Heart right ventricle (tissue), 16 donors: ENCODE measurements at regions not wholly inside any gene's neighbourhood (a gene's known extent, or its start where the extent isn't known, plus 50 kb on each side); places are given as distances from the start of the nearest gene placed in this dataset.
"Not testable (repeated sequence)": the region's sequence is repeated elsewhere in the genome, so short reads cannot be mapped to it uniquely, and the experiment has no call there.

ENCODE experiments used
- ATAC-seq, 8 donors: fragments of 200-7000 bp; cut with Tn5 transposase; one replicate each; pipeline ENCODE4 v1.9.1; 2020; ENCODE audit warnings: mild to moderate bottlenecking in 8 of 8, moderate library complexity in 8 of 8, moderate number of reproducible peaks in 1 of 8
- DNase-seq, 2 donors: peaks; one replicate each; pipeline ENCODE4 v3.0.0-alpha.2; 2020
- H3K27ac ChIP-seq, 10 donors: fragments of 200-600 bp; sonication (generic) in 2 of 10; one replicate each; pipeline versions ENCODE4 v1.5.0 to v1.8.0; 2020 to 2022; ENCODE audit warnings: mild to moderate bottlenecking in 3 of 10
- H3K27me3 ChIP-seq, 7 donors: fragments of 200-600 bp; one replicate each; pipeline ENCODE4 v1.8.0; 2021 to 2022; ENCODE audit warnings: mild to moderate bottlenecking in 2 of 7
- H3K36me3 ChIP-seq, 9 donors: fragments of 200-600 bp; sonication (generic) in 1 of 9; one replicate each; pipeline versions ENCODE4 v1.5.0 to v1.8.0; 2020 to 2022; ENCODE audit warnings: mild to moderate bottlenecking in 2 of 9
- H3K4me1 ChIP-seq, 9 donors: fragments of 200-600 bp; sonication (generic) in 1 of 9; one replicate each; pipeline versions ENCODE4 v1.5.0 to v1.8.0; 2020 to 2022; ENCODE audit warnings: mild to moderate bottlenecking in 4 of 9
- H3K4me3 ChIP-seq, 10 donors: fragments of 200-600 bp; sonication (generic) in 2 of 10; one replicate each; pipeline versions ENCODE4 v1.5.0 to v1.8.0; 2020 to 2022; ENCODE audit warnings: mild to moderate bottlenecking in 7 of 10, moderate library complexity in 2 of 10
- H3K9me3 ChIP-seq, 11 donors: fragments of 200-600 bp in 10 of 11; sonication (generic) in 2 of 11; one replicate each; pipeline versions ENCODE4 v1.5.0 to v1.8.0; 2013 to 2022; ENCODE audit warnings: mild to moderate bottlenecking in 2 of 11, control low read depth in 1 of 11, moderate library complexity in 1 of 11
- CTCF ChIP-seq, 9 donors: fragments of 200-600 bp; sonication (generic) in 2 of 9; IDR thresholded peaks; one replicate each; pipeline versions ENCODE4 v1.5.0 to v1.8.0; 2021 to 2022; ENCODE audit warnings: antibody characterized with exemption in 9 of 9, mild to moderate bottlenecking in 5 of 9, moderate library complexity in 1 of 9
- WGBS, 2 donors: extraction: QIAGEN DNeasy Blood & Tissue Kit; methylation state at CpG; one replicate each; pipeline ENCODE4 v1.1.7; 2013; ENCODE audit warnings: inconsistent platforms in 1 of 2; 5-methylcytosine and 5-hydroxymethylcytosine counted together
- intact Hi-C, 10 donors: fragments of 100-400 bp; cut with DNase I; formaldehyde crosslinking; loops; one replicate each; pipeline versions ENCODE4 v1.11.1 to v1.14.2; 2022
- donor health status: Arrhythmogenic right ventricular cardiomyopathy.
- donor health status: ischemic (EF 13 %, LVEDD 7.1; RV severe dilation, severe dysfunction).
- donor health status: healthy with polysubstance abuse.
- donor health status: DM: no; HTN: yes; CAD: no.
- donor health status: DM: no; HTN: no; CAD: no.
- donor health status: ischemic (EF 25% LVEDD 6.9; RV normal size, moderate dysfunction).
- donor health status: ischemic (EF 25% LVEDD 5.7; RV mildly dilated, moderate dysfunction).
- donor health status: healthy.
- donor health status: DM: yes; HTN: yes; CAD: no.
- donor health status: Ischemic cardiomyopathy.
- donor health status: ischemic (EF 35%, LVEDD 5.7; RV mildly dilated, moderate dysfunction).
- donor health status: nonischemic (EF 11% LVEDD 7.7; RV severe dilation, severe dysfunction).
- donor health status: DM: yes; HTN: yes; CAD: no.
- donor health status: PGD.
- donor health status: ischemic (EF 29% LVEDD 5.4; RV normal size, mild dysfunction).
- donor health status: nonischemic (EF 23%, LVEDD 6.1; RV moderate dilation, normal function).

- no peaks in the 10 kb centered on the region for H3K9me3 ChIP-seq
- H3K36me3 ChIP-seq = no peaks in the 10 kb centered on the region
- ATAC-seq (no peak), DNase-seq (no peak)
- 75% methylated on average over 8 of the region's 8 CpGs for WGBS, 2 donors
- TF ChIP-seq CTCF (IDR thresholded peaks at IDR 0.05) = no peak
- H3K4me1 ChIP-seq = no peaks in the 10 kb centered on the region
- no peak overlapping the region for H3K27ac ChIP-seq
- intact Hi-C loops = no loop called here
- H3K4me3 ChIP-seq = no peak overlapping the region
- peaks cover 0 to 30% (median 7%) of the 10 kb centered on the region in 7 donors for H3K27me3 ChIP-seq
Observed at GRCh38 chr2:236997069-236997715, 88.5 kb upstream of the COPS8 start.

DNA sequence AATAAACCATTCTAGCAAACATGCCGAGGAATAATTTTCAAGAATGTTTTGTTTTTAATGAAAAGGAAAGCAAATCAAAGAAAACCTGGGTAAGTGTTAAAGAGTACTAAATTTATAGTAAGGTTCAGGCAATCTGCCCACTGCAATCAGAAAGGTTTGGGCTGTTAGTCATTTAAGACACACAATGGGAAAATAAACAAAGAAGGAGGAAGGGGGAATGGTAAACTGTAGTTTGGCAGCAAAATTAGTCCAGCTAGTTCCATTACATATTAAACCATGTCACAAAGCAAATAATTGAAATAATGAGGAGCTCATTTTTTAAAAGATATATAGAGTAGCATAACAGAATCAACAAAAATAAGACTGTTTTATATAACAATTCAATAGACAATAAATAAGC, 87.5 kb upstream of the COPS8 start:
- Histone ChIP-seq H3K4me3 (no peak overlapping the region), H3K36me3 (no peaks in the 10 kb centered on the region), H3K4me1 (no peaks in the 10 kb centered on the region), H3K27me3 (peaks cover 0 to 30% (median 7%) of the 10 kb centered on the region in 7 donors), H3K9me3 (no peaks in the 10 kb centered on the region), H3K27ac (no peak overlapping the region)
- intact Hi-C loops = no loop called here
- 41 to 94% methylated on average over 1 of the region's 1 CpG for WGBS, 2 donors
- no peak for ATAC-seq
- no peak for DNase-seq
- TF ChIP-seq CTCF (IDR thresholded peaks at IDR 0.05) = no peak

DNA sequence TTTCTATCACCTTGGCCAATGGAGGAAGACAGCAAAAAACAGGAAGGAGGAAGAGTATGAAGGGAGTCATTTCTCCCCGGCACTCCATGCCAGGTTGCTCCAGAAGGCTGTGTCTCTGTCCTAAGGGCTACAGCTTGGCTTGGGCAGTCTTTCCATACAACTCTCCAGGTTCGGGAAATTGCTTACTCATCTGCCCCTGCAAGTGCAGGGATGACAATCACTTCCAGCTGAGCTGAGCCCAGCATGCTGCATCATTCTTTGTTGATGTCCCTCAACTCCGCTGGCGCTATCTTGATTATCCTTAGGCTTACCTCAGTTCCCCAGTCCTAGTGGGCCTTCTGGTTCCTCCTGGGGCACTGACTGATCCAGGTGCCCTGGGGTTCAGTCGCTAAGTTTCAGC, 86.9 kb upstream of the COPS8 start:
- no peak for DNase-seq
- WGBS, 2 donors = 82 to 94% methylated on average over 5 of the region's 5 CpGs
- Histone ChIP-seq H3K36me3 (no peaks in the 10 kb centered on the region), H3K9me3 (no peaks in the 10 kb centered on the region), H3K27me3 (peaks cover 0 to 28% (median 7%) of the 10 kb centered on the region in 7 donors), H3K4me1 (no peaks in the 10 kb centered on the region), H3K27ac (no peak overlapping the region), H3K4me3 (no peak overlapping the region)
- intact Hi-C loops = no loop called here
- TF ChIP-seq CTCF (IDR thresholded peaks at IDR 0.05) = no peak
- ATAC-seq = no peak

DNA sequence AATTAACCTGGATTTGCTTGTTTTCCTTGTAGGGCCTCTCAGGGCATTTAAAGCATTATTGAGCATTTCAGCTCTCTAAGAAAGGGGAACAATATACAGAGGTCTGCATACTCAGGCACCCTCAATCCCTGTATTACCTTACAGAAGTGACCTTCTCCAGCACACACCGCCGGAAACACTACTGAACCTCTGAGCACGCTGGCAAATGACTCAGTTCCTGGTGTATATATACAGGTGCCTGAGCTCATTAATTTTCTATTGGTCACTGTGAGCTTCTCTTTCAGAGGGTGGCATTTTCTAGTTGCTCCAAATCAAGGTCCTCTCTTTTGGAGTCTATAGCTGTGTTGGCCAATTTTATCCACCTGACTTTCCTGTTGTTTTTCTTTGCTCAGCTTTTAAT, 85.2 kb upstream of the COPS8 start:
- Histone ChIP-seq H3K4me3 (no peak overlapping the region), H3K4me1 (no peaks in the 10 kb centered on the region), H3K27ac (no peak overlapping the region), H3K36me3 (no peaks in the 10 kb centered on the region), H3K27me3 (peaks cover 0 to 26% (median 7%) of the 10 kb centered on the region in 7 donors), H3K9me3 (no peaks in the 10 kb centered on the region)
- 99 to 100% methylated on average over 3 of the region's 3 CpGs for WGBS, 2 donors
- TF ChIP-seq CTCF (IDR thresholded peaks at IDR 0.05) = no peak
- intact Hi-C loops = no loop called here
- DNase-seq (no peak), ATAC-seq (no peak)

DNA sequence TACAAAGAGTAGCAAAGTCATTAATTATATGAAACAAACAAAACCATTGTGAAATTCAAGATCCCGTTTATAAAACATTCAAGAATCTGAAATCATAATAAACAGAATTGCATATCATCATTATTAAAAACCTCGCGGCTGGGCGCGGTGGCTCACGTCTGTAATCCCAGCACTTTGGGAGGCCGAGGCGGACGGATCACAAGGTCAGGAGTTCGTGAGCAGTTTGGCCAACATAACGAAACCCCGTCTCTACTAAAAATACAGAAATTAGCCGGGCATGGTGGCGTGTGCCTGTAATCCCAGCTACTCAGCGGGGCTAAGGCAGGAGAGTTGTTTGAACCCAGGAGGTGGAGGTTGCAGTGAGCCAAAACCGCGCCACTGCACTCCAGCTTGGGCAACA, 80.3 kb upstream of the COPS8 start:
- H3K36me3 ChIP-seq, intact Hi-C loops, H3K9me3 ChIP-seq, DNase-seq, H3K27me3 ChIP-seq, H3K4me3 ChIP-seq, H3K27ac ChIP-seq, H3K4me1 ChIP-seq, ATAC-seq: not testable (repeated sequence)
- WGBS, 2 donors = 96 to 97% methylated on average over 17 of the region's 17 CpGs
